Heart left ventricle (tissue), 16 donors: ENCODE measurements at regions not wholly inside any gene's neighbourhood (a gene's known extent, or its start where the extent isn't known, plus 50 kb on each side); places are given as distances from the start of the nearest gene placed in this dataset.

ENCODE experiments used
- ATAC-seq, 4 donors: fragments of 200-7000 bp; cut with Tn5 transposase; one replicate each; pipeline ENCODE4 v1.9.1; 2020 to 2022; ENCODE audit warnings: moderate library complexity in 4 of 4, mild to moderate bottlenecking in 3 of 4, moderate number of reproducible peaks in 1 of 4
- DNase-seq, 5 donors: peaks; one replicate each; pipeline ENCODE4 v3.0.0-alpha.2; 2020
- H3K27ac ChIP-seq, 12 donors: fragments of 200-600 bp; sonication (generic) in 4 of 12; one replicate each; pipeline versions ENCODE4 v1.5.0 to v1.8.0; 2016 to 2022; ENCODE audit warnings: mild to moderate bottlenecking in 2 of 12
- H3K27me3 ChIP-seq, 9 donors: fragments of 200-600 bp; sonication (generic) in 2 of 9; one replicate each; pipeline versions ENCODE4 v1.5.1 to v1.8.0; 2016 to 2022; ENCODE audit warnings: mild to moderate bottlenecking in 3 of 9
- H3K36me3 ChIP-seq, 9 donors: fragments of 200-600 bp; sonication (generic) in 2 of 9; one replicate each; pipeline versions ENCODE4 v1.5.0 to v1.8.0; 2018 to 2022; ENCODE audit warnings: mild to moderate bottlenecking in 2 of 9
- H3K4me1 ChIP-seq, 12 donors: fragments of 200-600 bp; sonication (generic) in 4 of 12; one replicate each; pipeline versions ENCODE4 v1.5.0 to v1.8.0; 2016 to 2022; ENCODE audit warnings: mild to moderate bottlenecking in 3 of 12
- H3K4me3 ChIP-seq, 12 donors: fragments of 200-600 bp; sonication (generic) in 4 of 12; one replicate each; pipeline versions ENCODE4 v1.5.0 to v1.8.0; 2017 to 2022; ENCODE audit warnings: mild to moderate bottlenecking in 9 of 12, moderate library complexity in 4 of 12
- H3K9me3 ChIP-seq, 12 donors: fragments of 200-600 bp; sonication (generic) in 4 of 12; one replicate each; pipeline versions ENCODE4 v1.5.0 to v1.8.0; 2016 to 2022; ENCODE audit warnings: mild to moderate bottlenecking in 1 of 12
- CTCF ChIP-seq, 12 donors: fragments of 200-600 bp; sonication (generic) in 4 of 12; IDR thresholded peaks; one replicate each; pipeline versions ENCODE4 v1.5.0 to v1.8.0; 2018 to 2022; ENCODE audit warnings: antibody characterized with exemption in 12 of 12, mild to moderate bottlenecking in 5 of 12
- POLR2A ChIP-seq, 2 donors: fragments of 450-650 bp; IDR thresholded peaks; one replicate each; pipeline ENCODE4 v1.6.1; 2017; ENCODE audit warnings: antibody characterized with exemption in 2 of 2, mild to moderate bottlenecking in 2 of 2, moderate library complexity in 2 of 2
- WGBS, 4 donors: extraction: QIAGEN DNeasy Blood & Tissue Kit in 2 of 4; methylation state at CpG; one replicate each; pipeline versions ENCODE4 v1.1.5 to v1.1.7; 2013 to 2018; 5-methylcytosine and 5-hydroxymethylcytosine counted together
- intact Hi-C, 10 donors: fragments of 100-400 bp; cut with DNase I; formaldehyde crosslinking; loops; one replicate each; pipeline versions ENCODE4 v1.11.1 to v1.14.2; 2022
- donor health status: ischemic (EF 13 %, LVEDD 7.1; RV severe dilation, severe dysfunction).
- donor health status: healthy with polysubstance abuse.
- donor health status: DM: no; HTN: yes; CAD: no.
- donor health status: DM: no; HTN: no; CAD: no.
- donor health status: ischemic (EF 25% LVEDD 6.9; RV normal size, moderate dysfunction).
- donor health status: ischemic (EF 25% LVEDD 5.7; RV mildly dilated, moderate dysfunction).
- donor health status: healthy.
- donor health status: DM: yes; HTN: yes; CAD: no.
- donor health status: ischemic (EF 35%, LVEDD 5.7; RV mildly dilated, moderate dysfunction).
- donor health status: nonischemic (EF 11% LVEDD 7.7; RV severe dilation, severe dysfunction).
- donor health status: DM: yes; HTN: yes; CAD: no.
- donor health status: PGD.
- donor health status: ischemic (EF 29% LVEDD 5.4; RV normal size, mild dysfunction).
- donor health status: nonischemic (EF 23%, LVEDD 6.1; RV moderate dilation, normal function).

- TF ChIP-seq POLR2A (IDR thresholded peaks at IDR 0.05) (no peak), CTCF (IDR thresholded peaks at IDR 0.05) (no peak)
- H3K9me3 ChIP-seq: peaks cover 0 to 11% (median 0%) of the 10 kb centered on the region in 12 donors
- DNase-seq: no peak
- H3K4me3 ChIP-seq: no peak overlapping the region
- no peaks in the 10 kb centered on the region for H3K27me3 ChIP-seq
- no peaks in the 10 kb centered on the region for H3K4me1 ChIP-seq
- H3K36me3 ChIP-seq: no peaks in the 10 kb centered on the region
- ATAC-seq: no peak
- H3K27ac ChIP-seq: no peak overlapping the region
- WGBS, 4 donors: 50 to 82% (median 74%) methylated on average over 1 of the region's 1 CpG
- intact Hi-C loops: no loop called here
Measured at GRCh38 chr9:99523838-99524237, 297.8 kb upstream of the NR4A3 start.

GRCh38 chr9:99531313-99531712 lies 290.4 kb upstream of the NR4A3 start:
- no peak overlapping the region for H3K27ac ChIP-seq
- H3K9me3 ChIP-seq: peaks cover 0 to 16% (median 0%) of the 10 kb centered on the region in 12 donors
- H3K4me1 ChIP-seq: no peaks in the 10 kb centered on the region
- H3K36me3 ChIP-seq: no peaks in the 10 kb centered on the region
- H3K4me3 ChIP-seq: no peak overlapping the region
- 86 to 91% (median 88%) methylated on average over 5 of the region's 5 CpGs for WGBS, 4 donors
- no peak for TF ChIP-seq CTCF (IDR thresholded peaks at IDR 0.05)
- no peak for TF ChIP-seq POLR2A (IDR thresholded peaks at IDR 0.05)
- ATAC-seq (no peak), DNase-seq (no peak)
- intact Hi-C loops: no loop called here
- no peaks in the 10 kb centered on the region for H3K27me3 ChIP-seq

GRCh38 chr9:99533421-99533820 lies 288.3 kb upstream of the NR4A3 start:
- H3K9me3 ChIP-seq: peaks cover 0 to 11% (median 0%) of the 10 kb centered on the region in 12 donors
- DNase-seq (no peak), ATAC-seq (no peak)
- no peak overlapping the region for H3K27ac ChIP-seq
- no peaks in the 10 kb centered on the region for H3K4me1 ChIP-seq
- intact Hi-C loops: no loop called here
- WGBS, 4 donors: 89 to 91% (median 90%) methylated on average over 3 of the region's 3 CpGs
- TF ChIP-seq CTCF (IDR thresholded peaks at IDR 0.05) (no peak), POLR2A (IDR thresholded peaks at IDR 0.05) (no peak)
- H3K4me3 ChIP-seq: no peak overlapping the region
- H3K27me3 ChIP-seq: no peaks in the 10 kb centered on the region
- no peaks in the 10 kb centered on the region for H3K36me3 ChIP-seq

GRCh38 chr9:99537996-99538395 lies 283.7 kb upstream of the NR4A3 start:
- Histone ChIP-seq H3K27me3 (no peaks in the 10 kb centered on the region), H3K4me1 (no peaks in the 10 kb centered on the region), H3K9me3 (no peaks in the 10 kb centered on the region), H3K27ac (no peak overlapping the region), H3K4me3 (no peak overlapping the region), H3K36me3 (no peaks in the 10 kb centered on the region)
- DNase-seq (no peak), ATAC-seq (no peak)
- TF ChIP-seq POLR2A (IDR thresholded peaks at IDR 0.05) (no peak), CTCF (IDR thresholded peaks at IDR 0.05) (no peak)
- intact Hi-C loops: no loop called here
